Neutrophil (primary cell): ENCODE measurements at regions not wholly inside any gene's neighbourhood (a gene's known extent, or its start where the extent isn't known, plus 50 kb on each side); places are given as distances from the start of the nearest gene placed in this dataset.

Source experiments
- H3K27ac ChIP-seq: fragments of 200-600 bp; sonication (generic); 2 replicates; pipeline ENCODE4 v1.5.1; 2016; ENCODE audit warnings: mild to moderate bottlenecking, moderate library complexity
- H3K27me3 ChIP-seq: fragments of 200-600 bp; sonication (generic); 2 replicates; pipeline ENCODE4 v1.6.0; 2016; ENCODE audit warnings: mild to moderate bottlenecking
- H3K36me3 ChIP-seq: fragments of 200-600 bp; sonication (generic); 2 replicates; pipeline ENCODE4 v1.5.1; 2017
- H3K4me1 ChIP-seq, 2 experiments: fragments of 200-600 bp in 1 of 2; sonication (generic) in 1 of 2; 1 replicate in 1 of 2; 2 replicates in 1 of 2; pipeline versions ENCODE4 v1.5.1 to v1.6.1; 2013 to 2016; ENCODE audit warnings: low read depth in 1 of 2, low read length in 1 of 2, mild to moderate bottlenecking in 1 of 2, moderate library complexity in 1 of 2; ENCODE audit not compliant: control insufficient read depth in 1 of 2, insufficient read depth in 1 of 2
- H3K4me3 ChIP-seq, 2 experiments: fragments of 200-600 bp in 1 of 2; sonication (generic) in 1 of 2; 1 replicate in 1 of 2; 2 replicates in 1 of 2; pipeline ENCODE4 v1.5.1; 2013 to 2016; ENCODE audit warnings: low read depth in 1 of 2, low read length in 1 of 2, mild to moderate bottlenecking in 1 of 2, moderate library complexity in 1 of 2
- H3K9me3 ChIP-seq: fragments of 200-600 bp; sonication (generic); 2 replicates; pipeline ENCODE4 v1.5.1; 2016
- CTCF ChIP-seq: fragments of 200-600 bp; sonication (generic); IDR thresholded peaks from 2 replicates; pipeline ENCODE4 v1.5.1; 2016; ENCODE audit warnings: antibody characterized with exemption

- Histone ChIP-seq H3K9me3 (no peaks in the 10 kb centered on the region), H3K4me1 (no peaks in the 10 kb centered on the region), H3K36me3 (no peaks in the 10 kb centered on the region), H3K4me3 (no peak overlapping the region), H3K27ac (no peak overlapping the region), H3K27me3 (no peaks in the 10 kb centered on the region)
- TF ChIP-seq CTCF = no peak
These were observed 161.6 kb upstream of the LRRC3B start for GRCh38 chr3:26460985-26461384.

DNA sequence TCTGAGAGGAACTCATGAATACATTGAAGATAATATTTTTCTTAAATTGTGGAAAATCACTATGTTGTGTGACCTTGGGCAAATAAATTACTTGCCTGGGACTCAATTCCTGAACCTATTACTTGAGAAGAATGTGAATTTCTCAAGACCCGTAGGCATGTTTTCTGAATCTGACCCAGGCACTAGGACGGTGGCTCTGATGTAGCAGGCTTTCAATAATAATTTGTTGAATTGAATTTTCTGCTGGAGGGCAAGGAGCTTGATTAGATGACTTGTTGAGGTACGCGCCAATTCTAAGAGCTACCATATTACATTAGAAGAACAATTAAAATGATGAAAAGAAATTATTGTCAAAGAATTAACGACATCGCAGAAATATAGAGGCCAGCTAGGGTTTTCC is 150.2 kb upstream of the LRRC3B start:
- Histone ChIP-seq H3K36me3 (no peaks in the 10 kb centered on the region), H3K4me1 (no peaks in the 10 kb centered on the region), H3K27me3 (no peaks in the 10 kb centered on the region), H3K27ac (no peak overlapping the region), H3K9me3 (peaks cover 5% of the 10 kb centered on the region), H3K4me3 (no peak overlapping the region)
- TF ChIP-seq CTCF = no peak

- Histone ChIP-seq H3K36me3 (no peaks in the 10 kb centered on the region), H3K27ac (no peak overlapping the region), H3K4me1 (no peaks in the 10 kb centered on the region), H3K9me3 (peaks cover 5% of the 10 kb centered on the region), H3K4me3 (no peak overlapping the region), H3K27me3 (no peaks in the 10 kb centered on the region)
- TF ChIP-seq CTCF = no peak
These were observed 147.9 kb upstream of the LRRC3B start for GRCh38 chr3:26474706-26475105.

GRCh38 chr3:26480377-26480776 is 142.2 kb upstream of the LRRC3B start:
- Histone ChIP-seq H3K4me1 (no peaks in the 10 kb centered on the region), H3K9me3 (no peaks in the 10 kb centered on the region), H3K4me3 (no peak overlapping the region), H3K36me3 (no peaks in the 10 kb centered on the region), H3K27ac (no peak overlapping the region), H3K27me3 (no peaks in the 10 kb centered on the region)
- TF ChIP-seq CTCF = no peak

DNA sequence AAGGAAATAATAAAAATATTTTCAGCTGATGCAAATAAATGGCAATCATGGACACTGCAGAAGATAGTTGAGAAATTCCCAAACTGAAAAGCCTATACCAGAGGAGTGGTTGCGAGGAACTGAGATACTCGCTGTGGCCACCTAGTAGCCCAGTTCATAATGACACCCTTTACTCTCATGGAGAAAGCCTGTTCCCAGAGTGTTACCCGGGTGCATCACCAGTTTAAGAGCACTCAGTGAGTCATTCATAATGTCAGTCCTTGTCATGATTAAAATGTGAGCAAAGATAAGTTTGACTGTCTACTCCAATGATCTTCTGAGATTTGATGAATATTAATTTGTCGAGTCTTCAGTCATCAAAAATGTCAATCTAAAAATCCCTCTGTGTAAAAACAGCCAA is 138.4 kb upstream of the LRRC3B start:
- no peaks in the 10 kb centered on the region for H3K4me1 ChIP-seq
- H3K27me3 ChIP-seq = no peaks in the 10 kb centered on the region
- no peaks in the 10 kb centered on the region for H3K36me3 ChIP-seq
- no peak overlapping the region for H3K27ac ChIP-seq
- TF ChIP-seq CTCF = no peak
- H3K4me3 ChIP-seq = no peak overlapping the region
- no peaks in the 10 kb centered on the region for H3K9me3 ChIP-seq

GRCh38 chr3:26498271-26498670 is 124.3 kb upstream of the LRRC3B start:
- Histone ChIP-seq H3K27ac (no peak overlapping the region), H3K4me1 (no peaks in the 10 kb centered on the region), H3K27me3 (no peaks in the 10 kb centered on the region), H3K4me3 (no peak overlapping the region), H3K9me3 (no peaks in the 10 kb centered on the region), H3K36me3 (no peaks in the 10 kb centered on the region)
- TF ChIP-seq CTCF = no peak
